DMS153 treated with DMSO at 0.1 percent for 48 hours (cell line): ENCODE measurements at regions not wholly inside any gene's neighbourhood (a gene's known extent, or its start where the extent isn't known, plus 50 kb on each side); places are given as distances from the start of the nearest gene placed in this dataset.
"Not testable (repeated sequence)": the region's sequence is repeated elsewhere in the genome, so short reads cannot be mapped to it uniquely, and the experiment has no call there.

Experiments used
- DNase-seq: peaks from one replicate; lab custom pipeline; 2025; ENCODE audit not compliant: unreplicated experiment; lab: John Stamatoyannopoulos, UW

GRCh38 chr16:9666834-9667480, 515.3 kb downstream of the GRIN2A start:
- peak; percentile 31 for DNase-seq

DNA sequence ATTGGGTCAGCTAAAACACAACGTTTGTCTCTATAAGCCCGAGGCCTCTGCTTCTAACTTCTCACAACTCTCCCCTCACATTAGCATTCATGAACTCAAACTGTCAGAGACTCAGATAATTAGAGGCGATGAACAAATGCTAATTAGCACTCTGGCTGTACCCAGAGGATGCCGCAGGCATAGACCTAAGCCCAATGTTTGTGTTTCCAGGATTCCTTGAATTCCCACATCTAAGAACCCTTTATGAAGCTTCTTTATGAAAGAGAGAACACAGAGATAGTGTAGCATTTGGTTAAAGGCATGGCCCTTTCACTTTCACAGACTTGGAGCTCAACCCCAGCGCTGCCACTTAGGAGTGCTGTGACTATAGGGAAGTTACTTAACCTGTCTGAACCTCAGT, 512.2 kb downstream of the GRIN2A start:
- no peak for DNase-seq

- not testable (repeated sequence) for DNase-seq
Observed at GRCh38 chr16:9670616-9671015, 511.6 kb downstream of the GRIN2A start.

DNA sequence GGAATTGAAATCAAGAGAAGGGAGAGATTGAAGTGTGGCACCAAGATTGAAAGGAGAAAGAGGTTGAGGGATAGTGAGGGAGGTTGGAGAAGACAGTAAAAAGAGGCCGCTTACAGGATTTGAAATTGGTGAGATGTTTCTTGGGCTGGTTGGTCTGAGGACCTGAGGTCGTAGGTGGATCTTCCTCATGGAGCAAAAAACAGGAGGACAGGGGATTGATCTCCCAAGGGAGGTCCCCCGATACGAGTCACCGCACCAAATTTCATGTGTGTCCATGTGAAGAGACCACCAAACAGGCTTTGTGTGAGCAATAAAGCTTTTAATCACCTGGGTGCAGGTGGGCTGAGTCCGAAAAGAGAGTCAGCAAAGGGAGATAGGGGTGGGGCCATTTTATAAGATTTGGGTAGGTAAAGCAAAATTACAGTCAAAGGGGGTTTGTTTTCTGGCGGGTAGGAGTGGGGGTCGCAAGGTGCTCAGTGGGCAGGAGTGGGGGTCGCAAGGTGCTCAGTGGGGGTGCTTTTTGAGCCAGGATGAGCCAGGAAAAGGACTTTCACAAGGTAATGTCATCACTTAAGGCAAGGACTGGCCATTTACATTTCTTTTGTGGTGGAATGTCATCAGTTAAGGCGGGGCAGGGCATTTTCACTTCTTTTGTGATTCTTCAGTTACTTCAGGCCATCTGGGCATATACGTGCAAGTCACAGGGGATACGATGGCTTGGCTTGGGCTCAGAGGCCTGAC, 505.5 kb downstream of the GRIN2A start:
- DNase-seq, result not testable (repeated sequence)

DNA sequence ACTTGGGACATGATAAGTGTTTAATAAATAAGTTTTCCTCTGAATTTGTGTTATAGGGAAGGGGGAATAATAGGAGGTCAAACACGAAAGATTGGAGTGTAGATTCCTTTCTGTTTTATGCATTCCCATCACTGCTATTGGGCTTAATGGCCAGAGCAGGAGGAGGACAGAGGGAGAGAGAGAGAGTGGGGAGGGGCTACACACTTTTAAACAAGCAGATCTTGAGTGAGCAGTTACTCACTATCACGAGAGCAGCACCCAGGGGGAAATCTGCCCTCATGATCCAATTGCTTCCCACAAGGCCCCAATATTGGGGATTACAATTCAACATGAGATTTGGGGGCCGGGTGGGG, 505.0 kb downstream of the GRIN2A start:
- DNase-seq, result no peak

DNA sequence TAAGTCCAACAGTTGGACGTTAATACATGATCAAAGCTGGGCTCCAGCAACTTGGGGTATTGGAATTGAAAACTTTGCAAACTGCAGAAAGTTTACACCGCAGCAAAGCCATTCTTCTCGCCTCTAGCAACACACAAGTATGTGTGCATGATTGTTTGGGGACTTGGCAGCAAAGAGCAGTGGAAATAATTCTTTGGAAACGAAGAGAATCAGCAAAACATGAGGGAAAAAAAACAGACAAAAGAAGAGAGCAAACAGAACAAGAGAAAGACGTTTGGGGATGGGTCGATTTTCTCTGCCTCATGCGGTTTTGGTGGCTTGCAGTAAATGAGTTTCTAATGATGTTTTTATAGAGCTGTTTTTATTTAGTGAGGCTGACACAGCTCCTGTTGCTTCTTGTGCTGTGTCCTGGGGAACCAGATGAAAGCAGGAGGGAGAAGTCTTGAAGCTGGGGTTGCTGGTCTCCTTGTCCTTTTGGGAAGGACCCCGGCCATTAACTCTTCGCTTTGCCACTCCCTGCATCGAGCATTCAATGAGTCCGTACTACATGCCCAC, 502.9 kb downstream of the GRIN2A start:
- no peak for DNase-seq

DNA sequence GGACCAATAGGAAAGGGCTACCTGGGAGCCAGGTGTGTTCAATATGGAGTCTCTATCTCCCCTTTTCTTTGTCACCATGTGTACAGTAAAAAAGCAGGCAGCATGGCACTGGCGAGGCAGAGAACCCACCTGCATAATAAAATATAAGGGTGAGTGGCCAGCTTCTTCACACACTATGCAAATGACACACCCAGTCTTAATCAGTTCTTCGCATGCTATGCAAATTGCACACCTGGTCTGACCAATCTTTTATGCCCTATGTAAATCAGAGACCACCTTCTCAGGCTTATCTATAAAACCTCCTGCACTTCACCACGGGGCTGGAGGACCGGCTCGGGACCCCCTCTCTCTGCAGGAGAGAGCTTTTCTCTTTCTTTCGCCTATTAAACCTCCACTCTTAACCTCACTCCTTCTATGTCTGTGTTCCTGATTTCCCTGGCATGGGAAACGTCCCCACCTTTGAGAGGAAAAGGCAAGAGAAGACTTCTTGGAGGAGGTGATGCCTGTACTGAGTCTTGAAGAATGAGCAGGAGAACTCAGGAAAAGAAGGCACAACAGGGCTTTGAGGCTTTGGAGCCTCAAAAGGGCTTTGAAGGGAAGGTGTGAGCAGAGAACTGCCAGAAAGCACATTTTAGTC, 502.1 kb downstream of the GRIN2A start:
- DNase-seq, result no peak

DNA sequence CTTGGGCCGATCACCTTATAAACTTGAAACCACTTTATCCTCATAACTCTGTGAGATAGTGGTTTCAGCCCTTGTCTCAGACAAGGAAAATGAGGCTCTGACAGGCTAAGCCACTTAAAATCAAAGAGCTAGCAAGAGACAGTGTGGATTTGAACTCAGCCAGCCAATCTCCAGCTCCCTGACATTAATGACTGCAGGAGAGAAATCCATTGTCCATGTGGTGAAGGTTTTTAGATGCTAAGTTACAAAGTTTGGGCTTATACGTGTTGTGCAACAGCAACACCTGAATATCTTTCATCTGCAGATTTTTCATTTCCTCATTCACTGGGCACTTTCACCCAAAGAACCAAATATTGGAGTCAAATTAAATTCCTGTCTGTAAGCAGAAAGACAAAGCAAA, 501.3 kb downstream of the GRIN2A start:
- no peak for DNase-seq

DNA sequence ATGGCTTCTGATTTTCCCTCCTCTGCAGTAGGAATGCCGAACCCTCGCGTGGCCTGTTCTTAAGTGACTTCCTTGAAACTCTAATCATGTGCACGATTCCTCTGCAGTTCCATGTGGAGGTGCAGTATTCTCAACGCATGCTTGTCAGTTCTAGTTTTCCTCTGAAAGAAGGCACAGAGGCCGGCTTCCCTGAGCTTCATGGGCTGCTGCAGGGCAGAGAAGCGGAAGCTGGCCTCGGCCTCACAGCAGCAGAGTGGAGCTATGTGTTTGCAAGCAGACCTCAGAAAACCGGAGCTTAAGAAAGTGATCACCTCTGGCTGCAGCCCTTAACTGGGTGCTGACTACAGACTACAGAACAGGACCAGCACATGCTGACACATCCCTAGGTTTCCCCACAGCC, 500.7 kb downstream of the GRIN2A start:
- no peak for DNase-seq

GRCh38 chr16:9682320-9682719, 499.9 kb downstream of the GRIN2A start:
- DNase-seq, result no peak

- no peak for DNase-seq
Observed at GRCh38 chr16:9683677-9684076, 498.6 kb downstream of the GRIN2A start.

DNA sequence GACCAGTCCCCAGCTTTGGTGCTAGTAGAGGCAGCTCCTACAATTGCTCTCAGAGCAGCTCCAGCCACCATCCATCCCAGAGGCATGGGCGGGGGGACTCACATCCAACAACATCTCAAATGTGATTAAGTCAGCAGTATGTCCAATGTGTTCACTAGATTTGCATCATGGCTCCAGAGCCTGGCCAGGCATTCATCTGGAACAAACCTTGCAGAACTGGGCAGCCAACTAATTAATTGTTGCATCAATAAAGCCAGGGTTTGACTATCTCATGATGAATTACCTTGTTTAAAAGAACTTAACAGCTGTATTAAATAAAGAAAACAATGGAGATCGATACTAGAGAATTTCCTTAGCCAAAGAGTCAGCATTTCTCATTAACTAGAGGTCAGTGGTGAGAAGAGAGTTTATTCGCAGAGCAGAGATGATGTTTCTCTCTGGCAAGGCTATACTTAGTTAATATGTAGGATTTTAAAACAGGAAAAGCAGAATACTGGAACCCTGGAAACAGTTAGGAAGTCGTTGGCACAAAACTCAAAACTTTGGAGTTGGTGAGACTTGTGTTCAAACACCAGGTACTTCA, 494.4 kb downstream of the GRIN2A start:
- DNase-seq, result no peak

DNA sequence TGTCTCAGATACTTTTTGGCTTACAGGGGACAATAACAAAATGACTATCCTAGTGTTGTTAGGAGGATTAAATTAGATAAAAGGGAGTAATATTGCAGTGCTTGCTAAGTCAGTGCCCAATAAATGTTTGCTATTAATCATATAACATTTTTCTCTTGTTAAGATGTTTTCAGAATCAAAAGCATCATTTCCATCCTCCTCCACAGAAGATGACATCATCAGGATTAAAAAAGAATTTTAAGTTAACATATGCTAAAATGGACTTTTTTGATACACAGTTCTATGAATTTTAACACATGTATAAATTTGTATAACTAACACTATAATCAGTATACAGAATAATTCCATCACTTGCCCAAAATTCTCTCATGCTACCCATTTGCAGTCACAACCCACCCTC, 492.6 kb downstream of the GRIN2A start:
- DNase-seq, result no peak

DNA sequence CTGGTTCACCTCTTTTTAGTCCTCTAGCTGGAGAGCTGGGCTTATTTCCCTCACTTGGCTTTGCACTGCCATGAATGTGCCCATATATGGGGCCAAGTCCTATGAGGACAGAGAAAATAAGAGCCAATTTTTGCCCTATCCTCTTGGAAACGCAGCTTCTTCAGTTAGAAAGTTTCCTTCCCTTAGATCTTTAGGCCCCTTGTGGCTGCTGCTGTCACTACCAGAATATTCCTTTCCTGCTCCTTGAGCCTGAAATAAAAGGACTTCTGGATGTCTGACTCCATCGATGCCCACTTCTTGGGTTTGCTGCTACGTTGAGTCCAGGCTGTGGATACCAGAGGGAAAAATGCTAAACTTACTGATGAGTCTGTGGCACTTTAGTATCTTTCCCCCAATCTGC, 487.1 kb downstream of the GRIN2A start:
- no peak for DNase-seq
